GM12878 (cell line): ENCODE measurements at regions not wholly inside any gene's neighbourhood (a gene's known extent, or its start where the extent isn't known, plus 50 kb on each side); places are given as distances from the start of the nearest gene placed in this dataset.
"Not testable (repeated sequence)": the region's sequence is repeated elsewhere in the genome, so short reads cannot be mapped to it uniquely, and the experiment has no call there.

ENCODE experiments used
- ATAC-seq: fragments of 200-7000 bp; cut with Tn5 transposase; 3 replicates; pipeline ENCODE4 v1.9.1; 2020; ENCODE audit warnings: mild to moderate bottlenecking, moderate library complexity
- BruUV-seq: library from RNA; stranded (reverse); fragments of 400-500 nt; replicated peaks from 2 replicates; lab custom pipeline; 2021; lab: Mats Ljungman, UMichigan
- CTCF ChIA-PET: fragments of 300-600 bp; sonication (Branson Sonifier 250); formaldehyde crosslinking; extraction: SDS; loops from one replicate; lab custom pipeline; 2021; ENCODE audit warnings: inconsistent platforms; lab: Yijun Ruan, JAX
- POLR2A ChIA-PET: fragments of 350-600 bp; formaldehyde crosslinking; extraction: SDS; loops from one replicate; lab custom pipeline; 2021; ENCODE audit warnings: inconsistent platforms; lab: Charles Lee
- RAD21 ChIA-PET: fragments of 300-600 bp; sonication (Branson Sonifier 250); formaldehyde crosslinking; loops from one replicate; lab custom pipeline; 2023; ENCODE audit warnings: antibody characterized with exemption; ENCODE audit not compliant: unreplicated experiment; lab: Charles Lee
- SMC1A ChIA-PET: fragments of 300-600 bp; sonication (Branson Sonifier 250); formaldehyde crosslinking; loops from one replicate; lab custom pipeline; 2023; ENCODE audit not compliant: unreplicated experiment, uncharacterized antibody; lab: Charles Lee
- DNase-seq: peaks from one replicate; pipeline ENCODE4 v3.0.0-alpha.2; 2011; ENCODE audit warnings: low read depth, low spot score
- FAIRE-seq: peaks from 3 replicates; lab custom pipeline; 2011; peaks lifted over from hg19 to GRCh38; lab: Jason Lieb, UNC
- H2AFZ ChIP-seq: 2 replicates; pipeline ENCODE4 v1.6.0; 2011; ENCODE audit warnings: low read depth, low read length, control low read depth; ENCODE audit not compliant: control insufficient read depth
- H3K27ac ChIP-seq: 2 replicates; pipeline ENCODE4 v1.5.1; 2011; ENCODE audit warnings: control low read depth; ENCODE audit not compliant: control insufficient read depth, insufficient read depth
- H3K27me3 ChIP-seq, 2 experiments: replicated peaks in 1 of 2; 2 replicates each; pipeline versions ENCODE4 v1.6.0 to v1.6.1; 2011; ENCODE audit warnings: low read length in 1 of 2; ENCODE audit not compliant: control insufficient read depth in 2 of 2, insufficient read depth in 2 of 2
- H3K36me3 ChIP-seq, 2 experiments: 2 replicates each; pipeline ENCODE4 v1.5.1; 2011; ENCODE audit warnings: low read length in 1 of 2; ENCODE audit not compliant: control insufficient read depth in 2 of 2, insufficient read depth in 2 of 2
- H3K4me1 ChIP-seq: 2 replicates; pipeline ENCODE4 v1.6.1; 2011; ENCODE audit warnings: mild to moderate bottlenecking, low read length, moderate library complexity, mixed read lengths; ENCODE audit not compliant: control insufficient read depth, insufficient read depth
- H3K4me2 ChIP-seq: 2 replicates; pipeline ENCODE4 v1.6.0; 2011; ENCODE audit warnings: control low read depth; ENCODE audit not compliant: control insufficient read depth, insufficient read depth
- H3K4me3 ChIP-seq: fragments of 200-600 bp; sonication (generic); 2 replicates; pipeline ENCODE4 v1.5.1; 2016
- H3K79me2 ChIP-seq: 2 replicates; pipeline ENCODE4 v1.6.0; 2011; ENCODE audit warnings: low read length; ENCODE audit not compliant: control insufficient read depth, insufficient read depth
- H3K9ac ChIP-seq: 2 replicates; pipeline ENCODE4 v1.8.0; 2011; ENCODE audit warnings: low read length, control low read depth, mixed read lengths; ENCODE audit not compliant: control insufficient read depth, insufficient read depth
- H3K9me3 ChIP-seq: replicated peaks from 3 replicates; pipeline ENCODE4 v1.5.1; 2011; ENCODE audit warnings: mild to moderate bottlenecking, low read length; ENCODE audit not compliant: control insufficient read depth, insufficient read depth
- H4K20me1 ChIP-seq: 2 replicates; pipeline ENCODE4 v1.6.0; 2011; ENCODE audit not compliant: control insufficient read depth, insufficient read depth
- CTCF ChIP-seq, 3 experiments: IDR thresholded peaks in 2 of 3; conservative IDR thresholded peaks in 1 of 3; 2 replicates each; pipeline ENCODE4 v1.5.1; 2011; ENCODE audit warnings: low read depth in 3 of 3, low read length in 3 of 3, mild to moderate bottlenecking in 3 of 3, control low read depth in 2 of 3, moderate library complexity in 2 of 3, inconsistent platforms in 1 of 3, mixed read lengths in 1 of 3; ENCODE audit not compliant: control insufficient read depth in 2 of 3, insufficient read depth in 1 of 3; ENCODE audit errors: extremely low read depth in 1 of 3
- IRF5 ChIP-seq: fragments of 450-650 bp; IDR thresholded peaks from 2 replicates; pipeline ENCODE4 v1.6.1; 2017; ENCODE audit warnings: borderline replicate concordance
- PBX3 ChIP-seq: IDR thresholded peaks from 2 replicates; pipeline ENCODE4 v1.6.1; 2011; ENCODE audit warnings: mild to moderate bottlenecking, low read depth, low read length, moderate library complexity; ENCODE audit not compliant: insufficient replicate concordance
- POLR2AphosphoS5 ChIP-seq: IDR thresholded peaks from 2 replicates; pipeline ENCODE4 v1.6.1; 2011; ENCODE audit warnings: mild to moderate bottlenecking, low read length, inconsistent platforms
- RAD21 ChIP-seq: IDR thresholded peaks from 2 replicates; pipeline ENCODE4 v1.6.1; 2011; ENCODE audit warnings: mild to moderate bottlenecking, low read depth, low read length, moderate library complexity; ENCODE audit not compliant: insufficient read depth
- WGBS: methylation state at CpG from one replicate; pipeline ENCODE4 v1.1.6; 2016; ENCODE audit warnings: low lambda C conversion rate; ENCODE audit not compliant: insufficient replicate concordance, insufficient coverage; ENCODE audit errors: missing lambda C conversion rate; 5-methylcytosine and 5-hydroxymethylcytosine counted together
- in situ Hi-C: fragments of 300-500 bp; cut with MboI; formaldehyde crosslinking; loops from 9 replicates; pipeline ENCODE4 v1.14.3; 2018; ENCODE audit warnings: mixed read lengths
- intact Hi-C: fragments of 100-400 bp; cut with micrococcal nuclease; formaldehyde crosslinking; loops from one replicate; pipeline ENCODE4 v1.14.2; 2022; ENCODE audit not compliant: unreplicated experiment

- TF ChIP-seq PBX3 (no peak), IRF5 (no peak), POLR2AphosphoS5 (no peak)
Observed at GRCh38 chr11:43164831-43165230, 147.0 kb upstream of the API5 start (continued).

GRCh38 chr11:43165393-43165792 lies 146.4 kb upstream of the API5 start:
- ChIA-PET CTCF (interaction anchor here (0.7 to 0.9 kb wide), 2 partner anchors 33 to 117 kb away, joined by 3 to 5 read pairs; no protein-coding TSS in a partner anchor), SMC1A (interaction anchor here (1.0 kb wide), 1 partner anchor 363 kb away, joined by 3 read pairs; no protein-coding TSS in a partner anchor)
- H3K27me3 ChIP-seq, H3K9me3 ChIP-seq, FAIRE-seq, H3K4me1 ChIP-seq, RAD21 ChIA-PET, DNase-seq, H3K36me3 ChIP-seq, H2AFZ ChIP-seq, H3K9ac ChIP-seq, H3K27ac ChIP-seq, BruUV-seq, ATAC-seq, in situ Hi-C loops, POLR2A ChIA-PET, H3K4me3 ChIP-seq, H4K20me1 ChIP-seq, H3K79me2 ChIP-seq, H3K4me2 ChIP-seq: not testable (repeated sequence)
- intact Hi-C loops = loop anchor here (10.0 kb wide), 1 partner anchor 391 kb away; no protein-coding TSS in a partner anchor
- WGBS = 15% methylated on average over 3 of the region's 3 CpGs
- peak; percentile 41 for TF ChIP-seq RAD21
- TF ChIP-seq CTCF (IDR thresholded peaks at IDR 0.05 in 2 of 3, conservative IDR thresholded peaks at IDR 0.05 in 1 of 3; ENCODE audit: control insufficient read depth in 2 of 3, extremely low read depth in 1 of 3, insufficient read depth in 1 of 3, low read depth in 3 of 3, low read length in 3 of 3) = peak in 2 of 3 experiments; percentile 10 to 21; a peak in 1 of 6 replicates

GRCh38 chr11:43168241-43168640 lies 143.6 kb upstream of the API5 start:
- SMC1A ChIA-PET = interaction anchor here (1.1 kb wide), 1 partner anchor 75 kb away, joined by 5 read pairs; no protein-coding TSS in a partner anchor
- H3K27ac ChIP-seq, ATAC-seq, in situ Hi-C loops, FAIRE-seq, CTCF ChIA-PET, H3K79me2 ChIP-seq, H2AFZ ChIP-seq, RAD21 ChIA-PET, DNase-seq, H3K27me3 ChIP-seq, H3K9ac ChIP-seq, H4K20me1 ChIP-seq, BruUV-seq, POLR2A ChIA-PET, H3K4me2 ChIP-seq, H3K9me3 ChIP-seq, H3K4me1 ChIP-seq, H3K36me3 ChIP-seq, H3K4me3 ChIP-seq: not testable (repeated sequence)
- intact Hi-C loops = loop anchor here (10.0 kb wide), 1 partner anchor 393 kb away; no protein-coding TSS in a partner anchor
- WGBS = 61% methylated on average over 2 of the region's 2 CpGs
